AG04450 (cell line): ENCODE measurements at regions not wholly inside any gene's neighbourhood (a gene's known extent, or its start where the extent isn't known, plus 50 kb on each side); places are given as distances from the start of the nearest gene placed in this dataset.
"Not testable (repeated sequence)": the region's sequence is repeated elsewhere in the genome, so short reads cannot be mapped to it uniquely, and the experiment has no call there.

ENCODE experiments used
- CTCF ChIA-PET: fragments of 300-600, 350-600 bp; formaldehyde crosslinking; extraction: SDS; loops from one replicate; lab custom pipeline; 2022; ENCODE audit warnings: antibody characterized with exemption, inconsistent platforms; lab: Charles Lee
- POLR2A ChIA-PET: fragments of 350-600 bp; formaldehyde crosslinking; extraction: SDS; loops from one replicate; lab custom pipeline; 2021; ENCODE audit warnings: antibody characterized with exemption, inconsistent platforms; lab: Yijun Ruan, JAX
- DNase-seq: peaks from one replicate; pipeline ENCODE4 v3.0.0-alpha.2; 2011; ENCODE audit warnings: low read depth, low spot score
- H3K27ac ChIP-seq: one replicate; pipeline ENCODE4 v1.5.1; 2012; ENCODE audit warnings: low read depth, low read length, control low read depth
- H3K27me3 ChIP-seq: one replicate; pipeline ENCODE4 v1.6.0; 2012; ENCODE audit warnings: low read length; ENCODE audit not compliant: control insufficient read depth, insufficient read depth
- H3K4me3 ChIP-seq: 2 replicates; pipeline ENCODE4 v1.5.1; 2011; ENCODE audit warnings: mild to moderate bottlenecking, low read depth, low read length, control low read depth
- H3K9me3 ChIP-seq: 2 replicates; pipeline ENCODE4 v1.5.1; 2012; ENCODE audit warnings: low read length; ENCODE audit not compliant: control insufficient read depth, insufficient read depth
- TF ChIP-seq, protein P1 (sequence below): IDR thresholded peaks from 2 replicates; pipeline ENCODE4 v1.5.1; 2011; ENCODE audit warnings: low read depth, low read length, control low read depth, inconsistent platforms

DNA sequence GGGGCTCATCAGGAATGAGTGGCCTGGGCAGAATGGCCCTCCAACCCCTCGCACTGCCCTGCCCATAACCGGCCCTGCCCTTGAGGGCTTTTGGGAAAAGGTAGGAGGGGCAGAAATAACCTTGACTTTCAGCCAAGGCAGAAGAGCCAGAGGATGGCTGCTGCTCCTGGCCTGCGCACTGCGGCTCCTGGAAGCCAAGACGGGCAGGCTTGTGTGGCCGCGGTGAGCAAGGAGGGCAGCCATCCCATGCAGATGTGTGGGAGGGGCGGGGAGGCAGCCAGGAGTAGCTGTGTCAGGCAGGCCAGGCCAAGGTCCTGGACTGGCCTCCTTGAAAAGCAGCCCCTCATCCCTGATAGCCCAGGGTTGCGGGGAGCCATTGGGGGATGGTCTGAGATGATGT is 57.6 kb upstream of the URI1 start:
- no peak for DNase-seq
- CTCF ChIA-PET, result no interaction called here
- Histone ChIP-seq H3K27me3 (no peaks in the 10 kb centered on the region), H3K9me3 (no peaks in the 10 kb centered on the region; the same call in 1 of the 2 replicates), H3K4me3 (no peak overlapping the region), H3K27ac (no peak overlapping the region)
- TF ChIP-seq, protein P1, sequence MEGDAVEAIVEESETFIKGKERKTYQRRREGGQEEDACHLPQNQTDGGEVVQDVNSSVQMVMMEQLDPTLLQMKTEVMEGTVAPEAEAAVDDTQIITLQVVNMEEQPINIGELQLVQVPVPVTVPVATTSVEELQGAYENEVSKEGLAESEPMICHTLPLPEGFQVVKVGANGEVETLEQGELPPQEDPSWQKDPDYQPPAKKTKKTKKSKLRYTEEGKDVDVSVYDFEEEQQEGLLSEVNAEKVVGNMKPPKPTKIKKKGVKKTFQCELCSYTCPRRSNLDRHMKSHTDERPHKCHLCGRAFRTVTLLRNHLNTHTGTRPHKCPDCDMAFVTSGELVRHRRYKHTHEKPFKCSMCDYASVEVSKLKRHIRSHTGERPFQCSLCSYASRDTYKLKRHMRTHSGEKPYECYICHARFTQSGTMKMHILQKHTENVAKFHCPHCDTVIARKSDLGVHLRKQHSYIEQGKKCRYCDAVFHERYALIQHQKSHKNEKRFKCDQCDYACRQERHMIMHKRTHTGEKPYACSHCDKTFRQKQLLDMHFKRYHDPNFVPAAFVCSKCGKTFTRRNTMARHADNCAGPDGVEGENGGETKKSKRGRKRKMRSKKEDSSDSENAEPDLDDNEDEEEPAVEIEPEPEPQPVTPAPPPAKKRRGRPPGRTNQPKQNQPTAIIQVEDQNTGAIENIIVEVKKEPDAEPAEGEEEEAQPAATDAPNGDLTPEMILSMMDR, result no peak
- POLR2A ChIA-PET, result no interaction called here

DNA sequence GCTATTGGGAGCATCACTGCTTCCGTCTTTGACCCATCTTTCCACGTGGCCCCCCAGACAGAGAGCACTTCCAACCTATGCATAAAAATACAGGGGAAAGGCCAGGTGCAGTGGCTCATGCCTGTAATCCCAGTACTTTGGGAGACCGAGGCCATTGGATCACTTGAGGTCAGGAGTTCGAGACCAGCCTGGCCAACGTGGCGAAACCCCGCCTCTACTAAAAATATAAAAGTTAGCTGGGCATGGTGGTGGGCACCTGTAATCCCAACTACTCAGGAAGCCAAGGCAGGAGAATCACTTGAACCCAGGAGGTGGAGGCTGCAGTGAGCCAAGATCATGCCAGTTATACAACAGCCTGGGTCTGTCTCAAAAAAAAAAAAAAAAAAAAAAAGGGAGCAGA is 55.9 kb upstream of the URI1 start:
- H3K4me3 ChIP-seq, H3K9me3 ChIP-seq, POLR2A ChIA-PET, H3K27me3 ChIP-seq, H3K27ac ChIP-seq, DNase-seq: not testable (repeated sequence)
- CTCF ChIA-PET, result interaction anchor here (0.6 kb wide), 1 partner anchor 14 kb away, joined by 6 read pairs; no protein-coding TSS in a partner anchor

DNA sequence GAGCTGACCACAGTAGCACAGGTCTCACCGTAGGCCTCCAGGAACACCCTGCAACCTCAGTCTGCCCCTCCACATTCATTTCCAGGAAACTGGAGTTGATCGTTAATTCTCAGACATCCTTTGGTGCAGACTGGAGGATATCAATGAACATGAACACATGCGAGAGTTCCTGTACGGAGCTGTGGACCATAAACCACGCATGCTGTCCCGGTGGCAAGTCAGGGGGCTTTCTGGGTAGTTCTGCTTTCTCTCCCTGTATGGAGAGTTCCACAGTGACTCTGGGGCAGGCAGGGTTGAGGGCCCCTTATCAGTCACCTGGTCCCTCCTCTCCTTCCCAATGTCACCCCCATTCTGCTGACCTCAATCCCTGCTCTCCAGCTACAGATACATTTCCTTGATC is 55.5 kb upstream of the URI1 start:
- Histone ChIP-seq H3K4me3 (no peak overlapping the region), H3K27ac (no peak overlapping the region), H3K9me3 (no peaks in the 10 kb centered on the region; the same call in 1 of the 2 replicates), H3K27me3 (no peaks in the 10 kb centered on the region)
- TF ChIP-seq, protein P1, result no peak
- DNase-seq, result no peak
- CTCF ChIA-PET, result interaction anchor here (0.6 kb wide), 1 partner anchor 14 kb away, joined by 6 read pairs; no protein-coding TSS in a partner anchor
- POLR2A ChIA-PET, result no interaction called here

DNA sequence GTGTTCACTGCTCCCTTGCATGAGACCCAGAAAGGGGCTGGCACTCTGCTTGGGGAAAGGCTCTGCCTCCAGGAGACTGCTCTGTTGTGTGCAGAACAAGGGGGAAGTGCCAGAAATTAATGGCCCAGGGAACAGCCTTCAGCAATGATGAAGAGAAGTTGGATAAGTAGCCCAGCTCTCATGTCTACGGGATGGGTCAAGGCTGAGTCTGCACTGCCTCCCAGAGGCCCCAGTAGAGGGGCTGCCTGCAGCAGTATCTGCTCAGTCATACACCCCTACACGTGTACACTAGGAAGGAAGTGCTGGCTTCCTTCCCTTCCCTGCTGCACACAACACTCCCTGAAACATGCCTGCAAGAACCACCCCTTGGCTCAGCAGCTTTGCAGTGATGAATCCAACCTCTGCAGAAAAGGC is 54.6 kb upstream of the URI1 start:
- H3K27ac ChIP-seq, result no peak overlapping the region
- TF ChIP-seq, protein P1, result 0 out of 2 replicates have a peak, but pooled peaks have one; percentile 3
- H3K4me3 ChIP-seq, result no peak overlapping the region
- no peaks in the 10 kb centered on the region for H3K27me3 ChIP-seq
- CTCF ChIA-PET, result interaction anchor here (1.1 kb wide), 1 partner anchor 29 kb away, joined by 3 read pairs; no protein-coding TSS in a partner anchor
- POLR2A ChIA-PET, result no interaction called here
- H3K9me3 ChIP-seq, result no peaks in the 10 kb centered on the region; the same call in 1 of the 2 replicates
- no peak for DNase-seq

DNA sequence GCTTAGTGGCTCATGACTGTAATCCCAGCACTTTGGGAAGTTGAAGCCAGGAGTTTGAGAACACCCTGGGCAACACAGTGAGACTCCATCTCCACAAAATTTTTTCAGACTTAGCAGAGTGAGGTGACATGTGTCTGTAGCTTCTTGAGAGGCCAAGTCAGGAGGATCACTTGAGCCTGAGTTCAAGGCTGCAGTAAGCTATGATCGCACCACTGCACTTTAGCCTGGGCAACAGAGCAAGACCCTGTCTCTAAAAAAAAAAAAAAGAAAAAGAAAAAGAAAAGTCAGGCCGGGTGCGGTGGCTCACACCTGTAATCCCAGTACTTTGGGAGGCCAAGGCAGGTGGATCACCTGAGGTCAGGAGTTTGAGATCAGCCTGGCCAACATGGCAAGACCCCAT is 54.0 kb upstream of the URI1 start:
- CTCF ChIA-PET, result interaction anchor here (1.1 kb wide), 1 partner anchor 29 kb away, joined by 3 read pairs; no protein-coding TSS in a partner anchor

DNA sequence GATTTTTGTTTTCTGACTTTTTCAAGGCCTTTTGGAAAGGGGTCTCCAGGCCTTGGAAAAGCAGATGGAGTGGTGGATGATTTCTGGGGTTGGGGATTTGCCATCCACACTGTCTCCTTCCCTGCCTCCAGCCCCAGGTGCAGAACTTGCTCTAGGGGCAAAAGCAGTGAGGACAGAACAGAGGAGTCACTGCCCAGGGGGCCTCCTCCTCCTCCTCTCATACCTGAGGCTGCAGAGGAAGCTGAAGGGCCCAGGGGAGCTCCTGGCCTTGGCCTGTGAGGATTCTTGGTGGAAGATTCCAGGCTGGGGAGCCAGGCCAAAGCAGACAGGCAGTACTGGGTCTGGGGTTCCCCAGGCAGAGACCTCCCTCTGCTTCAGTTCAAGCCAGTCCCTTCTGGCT is 52.3 kb upstream of the URI1 start:
- H3K27ac ChIP-seq, result no peak overlapping the region
- TF ChIP-seq, protein P1, result no peak
- no peaks in the 10 kb centered on the region for H3K27me3 ChIP-seq
- no peak for DNase-seq
- H3K4me3 ChIP-seq, result no peak overlapping the region
- POLR2A ChIA-PET, result no interaction called here
- H3K9me3 ChIP-seq, result no peaks in the 10 kb centered on the region
- CTCF ChIA-PET, result no interaction called here

More for the DNA sequence above, 54.0 kb upstream of the URI1 start:
- H3K27me3 ChIP-seq, H3K9me3 ChIP-seq, POLR2A ChIA-PET, DNase-seq, H3K27ac ChIP-seq, H3K4me3 ChIP-seq: not testable (repeated sequence)
